Liver (tissue), 3 donors: ENCODE measurements at regions not wholly inside any gene's neighbourhood (a gene's known extent, or its start where the extent isn't known, plus 50 kb on each side); places are given as distances from the start of the nearest gene placed in this dataset.
"Not testable (repeated sequence)": the region's sequence is repeated elsewhere in the genome, so short reads cannot be mapped to it uniquely, and the experiment has no call there.

Experiments
- CTCF ChIP-seq: fragments of 150-350 bp; IDR thresholded peaks from 2 replicates; pipeline ENCODE4 v1.5.1; 2017; ENCODE audit warnings: improper control_type of control experiment, low read depth, low read length; ENCODE audit not compliant: missing input control
- GABPA ChIP-seq, 2 donors: IDR thresholded peaks in 1 of 2; conservative IDR thresholded peaks in 1 of 2; 2 replicates each; pipeline ENCODE4 v1.6.1; 2016; ENCODE audit warnings: antibody characterized with exemption in 2 of 2, mild to moderate bottlenecking in 1 of 2, moderate library complexity in 1 of 2
- JUND ChIP-seq, 2 donors: IDR thresholded peaks; 2 replicates each; pipeline ENCODE4 v1.6.1; 2016; ENCODE audit warnings: antibody characterized with exemption in 2 of 2
- YY1 ChIP-seq: IDR thresholded peaks from 2 replicates; pipeline ENCODE4 v1.6.1; 2016; ENCODE audit warnings: antibody characterized with exemption, mild to moderate bottlenecking
- TF ChIP-seq, protein P1 (sequence below): IDR thresholded peaks from 2 replicates; pipeline ENCODE4 v1.6.1; 2016; ENCODE audit warnings: antibody characterized with exemption
- TF ChIP-seq, protein P2 (sequence below): IDR thresholded peaks from 2 replicates; pipeline ENCODE4 v1.6.1; 2016; ENCODE audit warnings: antibody characterized with exemption, mild to moderate bottlenecking
- donor health status: healthy.
- donor health status: healthy.

DNA sequence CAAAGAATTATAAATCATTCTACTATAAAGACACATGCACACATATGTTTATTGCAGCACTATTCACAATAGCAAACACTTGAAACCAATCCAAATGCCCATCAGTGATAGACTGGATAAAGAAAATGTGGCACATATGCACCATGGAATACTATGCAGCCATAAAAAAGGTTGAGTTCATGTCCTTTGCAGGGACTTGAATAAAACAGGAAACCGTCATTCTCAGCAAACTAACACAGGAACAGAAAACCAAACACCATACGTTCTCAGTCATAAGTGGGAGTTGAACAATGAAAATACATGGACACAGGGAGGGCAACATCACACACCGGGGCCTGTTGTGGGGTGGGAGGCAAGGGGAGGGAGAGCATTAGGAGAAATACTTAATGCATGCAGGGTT lies 538.9 kb downstream of the FRK start:
- TF ChIP-seq CTCF; YY1; GABPA (IDR thresholded peaks at IDR 0.05 in 1 of 2, conservative IDR thresholded peaks at IDR 0.05 in 1 of 2); JUND (IDR thresholded peaks at IDR 0.05): not testable (repeated sequence)
- TF ChIP-seq, protein P1, sequence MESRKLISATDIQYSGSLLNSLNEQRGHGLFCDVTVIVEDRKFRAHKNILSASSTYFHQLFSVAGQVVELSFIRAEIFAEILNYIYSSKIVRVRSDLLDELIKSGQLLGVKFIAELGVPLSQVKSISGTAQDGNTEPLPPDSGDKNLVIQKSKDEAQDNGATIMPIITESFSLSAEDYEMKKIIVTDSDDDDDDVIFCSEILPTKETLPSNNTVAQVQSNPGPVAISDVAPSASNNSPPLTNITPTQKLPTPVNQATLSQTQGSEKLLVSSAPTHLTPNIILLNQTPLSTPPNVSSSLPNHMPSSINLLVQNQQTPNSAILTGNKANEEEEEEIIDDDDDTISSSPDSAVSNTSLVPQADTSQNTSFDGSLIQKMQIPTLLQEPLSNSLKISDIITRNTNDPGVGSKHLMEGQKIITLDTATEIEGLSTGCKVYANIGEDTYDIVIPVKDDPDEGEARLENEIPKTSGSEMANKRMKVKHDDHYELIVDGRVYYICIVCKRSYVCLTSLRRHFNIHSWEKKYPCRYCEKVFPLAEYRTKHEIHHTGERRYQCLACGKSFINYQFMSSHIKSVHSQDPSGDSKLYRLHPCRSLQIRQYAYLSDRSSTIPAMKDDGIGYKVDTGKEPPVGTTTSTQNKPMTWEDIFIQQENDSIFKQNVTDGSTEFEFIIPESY = not testable (repeated sequence)
- TF ChIP-seq, protein P2, sequence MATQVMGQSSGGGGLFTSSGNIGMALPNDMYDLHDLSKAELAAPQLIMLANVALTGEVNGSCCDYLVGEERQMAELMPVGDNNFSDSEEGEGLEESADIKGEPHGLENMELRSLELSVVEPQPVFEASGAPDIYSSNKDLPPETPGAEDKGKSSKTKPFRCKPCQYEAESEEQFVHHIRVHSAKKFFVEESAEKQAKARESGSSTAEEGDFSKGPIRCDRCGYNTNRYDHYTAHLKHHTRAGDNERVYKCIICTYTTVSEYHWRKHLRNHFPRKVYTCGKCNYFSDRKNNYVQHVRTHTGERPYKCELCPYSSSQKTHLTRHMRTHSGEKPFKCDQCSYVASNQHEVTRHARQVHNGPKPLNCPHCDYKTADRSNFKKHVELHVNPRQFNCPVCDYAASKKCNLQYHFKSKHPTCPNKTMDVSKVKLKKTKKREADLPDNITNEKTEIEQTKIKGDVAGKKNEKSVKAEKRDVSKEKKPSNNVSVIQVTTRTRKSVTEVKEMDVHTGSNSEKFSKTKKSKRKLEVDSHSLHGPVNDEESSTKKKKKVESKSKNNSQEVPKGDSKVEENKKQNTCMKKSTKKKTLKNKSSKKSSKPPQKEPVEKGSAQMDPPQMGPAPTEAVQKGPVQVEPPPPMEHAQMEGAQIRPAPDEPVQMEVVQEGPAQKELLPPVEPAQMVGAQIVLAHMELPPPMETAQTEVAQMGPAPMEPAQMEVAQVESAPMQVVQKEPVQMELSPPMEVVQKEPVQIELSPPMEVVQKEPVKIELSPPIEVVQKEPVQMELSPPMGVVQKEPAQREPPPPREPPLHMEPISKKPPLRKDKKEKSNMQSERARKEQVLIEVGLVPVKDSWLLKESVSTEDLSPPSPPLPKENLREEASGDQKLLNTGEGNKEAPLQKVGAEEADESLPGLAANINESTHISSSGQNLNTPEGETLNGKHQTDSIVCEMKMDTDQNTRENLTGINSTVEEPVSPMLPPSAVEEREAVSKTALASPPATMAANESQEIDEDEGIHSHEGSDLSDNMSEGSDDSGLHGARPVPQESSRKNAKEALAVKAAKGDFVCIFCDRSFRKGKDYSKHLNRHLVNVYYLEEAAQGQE = not testable (repeated sequence)
